H9 (cell line): ENCODE measurements at regions not wholly inside any gene's neighbourhood (a gene's known extent, or its start where the extent isn't known, plus 50 kb on each side); places are given as distances from the start of the nearest gene placed in this dataset.

Experiments used
- DNase-seq: peaks from one replicate; pipeline ENCODE4 v3.0.0-alpha.2; 2017
- H2AFZ ChIP-seq: one replicate; pipeline ENCODE4 v1.6.1; 2013; ENCODE audit warnings: mild to moderate bottlenecking, low read length, control low read depth, moderate library complexity
- H2AK5ac ChIP-seq: 2 replicates; pipeline ENCODE4 v1.6.1; 2013; ENCODE audit warnings: low read length, control low read depth, mixed read lengths; ENCODE audit not compliant: insufficient read length
- H2BK120ac ChIP-seq: one replicate; pipeline ENCODE4 v1.6.1; 2013; ENCODE audit warnings: low read depth, mild to moderate bottlenecking, low read length, control low read depth, inconsistent platforms; ENCODE audit not compliant: poor library complexity, severe bottlenecking
- H2BK12ac ChIP-seq: 2 replicates; pipeline ENCODE4 v1.6.1; 2013; ENCODE audit warnings: low read length, control low read depth, mixed read lengths, low read depth; ENCODE audit not compliant: insufficient read length
- H2BK15ac ChIP-seq: 2 replicates; pipeline ENCODE4 v1.6.1; 2013; ENCODE audit warnings: low read depth, low read length, control low read depth
- H2BK20ac ChIP-seq: one replicate; pipeline ENCODE4 v1.6.1; 2013; ENCODE audit warnings: low read depth, mild to moderate bottlenecking, low read length, control low read depth, inconsistent platforms; ENCODE audit not compliant: poor library complexity, severe bottlenecking
- H2BK5ac ChIP-seq: 2 replicates; pipeline ENCODE4 v1.6.1; 2013; ENCODE audit warnings: low read length, control low read depth, mixed read lengths; ENCODE audit not compliant: insufficient read length
- H3K14ac ChIP-seq: 2 replicates; pipeline ENCODE4 v1.6.1; 2013; ENCODE audit warnings: low read length, control low read depth; ENCODE audit not compliant: insufficient read depth
- H3K18ac ChIP-seq: 2 replicates; pipeline ENCODE4 v1.6.1; 2013; ENCODE audit warnings: low read depth, mild to moderate bottlenecking, mixed read lengths, low read length, control low read depth; ENCODE audit not compliant: insufficient read length
- H3K23ac ChIP-seq: 2 replicates; pipeline ENCODE4 v1.6.1; 2013; ENCODE audit warnings: low read length, control low read depth, mixed read lengths, low read depth; ENCODE audit not compliant: insufficient read length
- H3K23me2 ChIP-seq: 2 replicates; pipeline ENCODE4 v1.6.1; 2013; ENCODE audit warnings: low read depth, mild to moderate bottlenecking, mixed read lengths, low read length, control low read depth; ENCODE audit not compliant: insufficient read length, poor library complexity, severe bottlenecking
- H3K27ac ChIP-seq: 2 replicates; pipeline ENCODE4 v1.5.1; 2013; ENCODE audit warnings: low read length, control low read depth, mixed read lengths, low read depth; ENCODE audit not compliant: insufficient read length
- H3K27me3 ChIP-seq: 2 replicates; pipeline ENCODE4 v1.6.1; 2013; ENCODE audit warnings: low read length, control low read depth, inconsistent platforms; ENCODE audit not compliant: insufficient read depth
- H3K4ac ChIP-seq: 2 replicates; pipeline ENCODE4 v1.6.1; 2013; ENCODE audit warnings: low read depth, mild to moderate bottlenecking, control low read depth, inconsistent platforms, low read length, moderate library complexity
- H3K4me1 ChIP-seq: 2 replicates; pipeline ENCODE4 v1.6.1; 2013; ENCODE audit warnings: low read length, control low read depth, inconsistent platforms; ENCODE audit not compliant: insufficient read depth
- H3K4me2 ChIP-seq: 2 replicates; pipeline ENCODE4 v1.6.1; 2013; ENCODE audit warnings: low read length, control low read depth, mixed read lengths; ENCODE audit not compliant: insufficient read length, insufficient read depth
- H3K56ac ChIP-seq: 2 replicates; pipeline ENCODE4 v1.6.1; 2013; ENCODE audit warnings: low read depth, mild to moderate bottlenecking, mixed read lengths, low read length, control low read depth; ENCODE audit not compliant: insufficient read length
- H3K79me1 ChIP-seq: 2 replicates; pipeline ENCODE4 v1.6.1; 2013; ENCODE audit warnings: low read depth, mild to moderate bottlenecking, moderate library complexity, low read length, control low read depth, inconsistent platforms; ENCODE audit not compliant: insufficient read depth, poor library complexity, severe bottlenecking
- H3K79me2 ChIP-seq: 2 replicates; pipeline ENCODE4 v1.6.1; 2013; ENCODE audit warnings: low read length, control low read depth, inconsistent platforms; ENCODE audit not compliant: insufficient read depth
- H3K9ac ChIP-seq: 2 replicates; pipeline ENCODE4 v1.6.1; 2013; ENCODE audit warnings: low read length, control low read depth, mixed read lengths; ENCODE audit not compliant: insufficient read length; ENCODE audit errors: extremely low read depth
- H3K9me3 ChIP-seq: one replicate; pipeline ENCODE4 v1.6.1; 2013; ENCODE audit warnings: low read depth, low read length, inconsistent platforms; ENCODE audit not compliant: control insufficient read depth
- H3T11ph ChIP-seq: one replicate; pipeline ENCODE4 v1.6.1; 2013; ENCODE audit warnings: mild to moderate bottlenecking, low read length, control low read depth, inconsistent platforms
- H4K20me1 ChIP-seq: one replicate; pipeline ENCODE4 v1.6.1; 2013; ENCODE audit not compliant: control insufficient read depth, insufficient read length, insufficient read depth
- H4K5ac ChIP-seq: 2 replicates; pipeline ENCODE4 v1.6.1; 2013; ENCODE audit warnings: low read depth, mild to moderate bottlenecking, mixed read lengths, low read length, control low read depth; ENCODE audit not compliant: insufficient read length
- H4K8ac ChIP-seq: replicated peaks from 2 replicates; pipeline ENCODE4 v1.6.1; 2013; ENCODE audit warnings: low read length, control low read depth, mixed read lengths, low read depth; ENCODE audit not compliant: insufficient read length
- H4K91ac ChIP-seq: 2 replicates; pipeline ENCODE4 v1.6.1; 2013; ENCODE audit warnings: low read depth, mild to moderate bottlenecking, moderate library complexity, mixed read lengths, low read length, control low read depth; ENCODE audit not compliant: insufficient read length
- H3K27ac Mint-ChIP-seq, 3 experiments: 2 replicates in 2 of 3; 3 replicates in 1 of 3; pipeline ENCODE4 v1.8.0; 2020 to 2021; ENCODE audit warnings: mixed read lengths in 3 of 3, mild to moderate bottlenecking in 1 of 3, moderate library complexity in 1 of 3
- H3K27me3 Mint-ChIP-seq: 2 replicates; pipeline ENCODE4 v1.8.0; 2021; ENCODE audit warnings: low read depth, mild to moderate bottlenecking, moderate library complexity, mixed read lengths
- H3K36me3 Mint-ChIP-seq, 3 experiments: 2 replicates in 2 of 3; 3 replicates in 1 of 3; pipeline ENCODE4 v1.8.0; 2020 to 2021; ENCODE audit warnings: low read depth in 3 of 3, mixed read lengths in 3 of 3; ENCODE audit not compliant: insufficient read depth in 1 of 3
- H3K4me1 Mint-ChIP-seq, 2 experiments: 2 replicates each; pipeline ENCODE4 v1.8.0; 2020; ENCODE audit warnings: mixed read lengths in 2 of 2
- H3K4me3 Mint-ChIP-seq, 2 experiments: 2 replicates in 1 of 2; 3 replicates in 1 of 2; pipeline ENCODE4 v1.8.0; 2020 to 2021; ENCODE audit warnings: mild to moderate bottlenecking in 2 of 2, mixed read lengths in 2 of 2, moderate library complexity in 1 of 2
- H3K9me3 Mint-ChIP-seq, 2 experiments: 2 replicates in 1 of 2; 3 replicates in 1 of 2; pipeline ENCODE4 v1.8.0; 2020; ENCODE audit warnings: mild to moderate bottlenecking in 2 of 2, mixed read lengths in 2 of 2, moderate library complexity in 1 of 2
- WGBS: extraction: QIAGEN DNeasy Blood & Tissue Kit; methylation state at CpG from one replicate; pipeline ENCODE4 v1.1.7; 2013; ENCODE audit warnings: missing lambda C conversion rate, low lambda C conversion rate, mixed read lengths; ENCODE audit not compliant: insufficient read length; ENCODE audit errors: extremely low coverage; 5-methylcytosine and 5-hydroxymethylcytosine counted together
- TF ChIP-seq, protein P1 (sequence below): fragments of 200-600 bp; sonication (generic); conservative IDR thresholded peaks from 3 replicates; pipeline ENCODE4 v1.8.0; 2021; ENCODE audit warnings: antibody characterized with exemption, mild to moderate bottlenecking

DNA sequence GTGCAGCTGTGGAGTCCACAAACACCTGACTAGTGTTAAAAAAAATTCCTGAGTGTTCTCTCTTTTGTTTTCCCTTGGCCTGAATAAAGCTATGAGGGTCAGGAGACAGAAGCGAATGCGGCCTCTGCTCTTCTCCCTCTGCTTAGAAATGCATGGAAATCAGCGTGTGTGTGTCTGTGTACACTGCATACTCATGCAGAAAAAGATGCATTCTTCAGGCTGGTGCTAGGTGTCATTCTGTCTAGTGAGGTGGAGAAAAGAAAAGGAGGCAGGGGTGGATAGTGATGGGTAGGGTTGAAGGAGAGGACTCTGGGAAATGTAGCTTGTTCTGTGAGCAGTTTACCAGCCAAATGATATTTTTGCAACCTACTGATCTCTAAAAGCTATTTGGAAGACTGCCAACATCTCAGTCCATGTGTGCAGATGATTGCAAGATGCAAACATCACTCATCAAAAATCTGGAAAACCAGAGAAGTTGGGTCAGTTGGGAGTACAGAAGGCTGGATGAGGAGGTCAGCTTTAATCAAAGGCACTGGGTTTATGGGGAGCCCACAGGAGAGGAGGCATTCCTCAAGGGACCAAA lies 177.7 kb downstream of the INSIG2 start:
- peaks cover 2% of the 10 kb centered on the region; the same call in 1 of the 2 replicates for H3K27me3 Mint-ChIP-seq
- Histone ChIP-seq H4K91ac (no peak overlapping the region), H4K5ac (no peak overlapping the region), H2BK20ac (no peak overlapping the region), H4K20me1 (no peaks in the 10 kb centered on the region), H3K14ac (no peak overlapping the region), H3K23me2 (no peaks in the 10 kb centered on the region), H2AK5ac (no peak overlapping the region), H3K9me3 (no peaks in the 10 kb centered on the region), H3K4ac (no peak overlapping the region), H3K4me1 (no peaks in the 10 kb centered on the region), H2BK120ac (no peak overlapping the region), H3K79me1 (no peaks in the 10 kb centered on the region), H3K27me3 (no peaks in the 10 kb centered on the region), H3K27ac (no peak overlapping the region), H3K23ac (no peak overlapping the region), H4K8ac (no peak overlapping the region), H3K4me2 (no peak overlapping the region), H2AFZ (no peak overlapping the region), H3K9ac (no peak overlapping the region), H2BK12ac (no peak overlapping the region), H2BK15ac (no peak overlapping the region), H3K18ac (no peak overlapping the region), H3T11ph (no peak overlapping the region), H2BK5ac (no peak overlapping the region), H3K56ac (no peak overlapping the region), H3K79me2 (no peaks in the 10 kb centered on the region)
- no peaks in the 10 kb centered on the region for H3K9me3 Mint-ChIP-seq
- H3K4me1 Mint-ChIP-seq: no peaks in the 10 kb centered on the region
- no peaks in the 10 kb centered on the region for H3K36me3 Mint-ChIP-seq
- no CpG with 5 or more reads among the region's 3 CpGs for WGBS
- H3K27ac Mint-ChIP-seq: no peak overlapping the region
- TF ChIP-seq, protein P1, sequence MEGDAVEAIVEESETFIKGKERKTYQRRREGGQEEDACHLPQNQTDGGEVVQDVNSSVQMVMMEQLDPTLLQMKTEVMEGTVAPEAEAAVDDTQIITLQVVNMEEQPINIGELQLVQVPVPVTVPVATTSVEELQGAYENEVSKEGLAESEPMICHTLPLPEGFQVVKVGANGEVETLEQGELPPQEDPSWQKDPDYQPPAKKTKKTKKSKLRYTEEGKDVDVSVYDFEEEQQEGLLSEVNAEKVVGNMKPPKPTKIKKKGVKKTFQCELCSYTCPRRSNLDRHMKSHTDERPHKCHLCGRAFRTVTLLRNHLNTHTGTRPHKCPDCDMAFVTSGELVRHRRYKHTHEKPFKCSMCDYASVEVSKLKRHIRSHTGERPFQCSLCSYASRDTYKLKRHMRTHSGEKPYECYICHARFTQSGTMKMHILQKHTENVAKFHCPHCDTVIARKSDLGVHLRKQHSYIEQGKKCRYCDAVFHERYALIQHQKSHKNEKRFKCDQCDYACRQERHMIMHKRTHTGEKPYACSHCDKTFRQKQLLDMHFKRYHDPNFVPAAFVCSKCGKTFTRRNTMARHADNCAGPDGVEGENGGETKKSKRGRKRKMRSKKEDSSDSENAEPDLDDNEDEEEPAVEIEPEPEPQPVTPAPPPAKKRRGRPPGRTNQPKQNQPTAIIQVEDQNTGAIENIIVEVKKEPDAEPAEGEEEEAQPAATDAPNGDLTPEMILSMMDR: no peak
- DNase-seq: no peak
- H3K4me3 Mint-ChIP-seq: no peak overlapping the region
